Smooth muscle cell (in vitro differentiated cells): ENCODE measurements at regions not wholly inside any gene's neighbourhood (a gene's known extent, or its start where the extent isn't known, plus 50 kb on each side); places are given as distances from the start of the nearest gene placed in this dataset.

Experiments
- DNase-seq: peaks from one replicate; lab custom pipeline; 2025; ENCODE audit not compliant: unreplicated experiment; lab: John Stamatoyannopoulos, UW
- H2AFZ ChIP-seq: fragments of 200-600 bp; sonication (generic); 2 replicates; pipeline ENCODE4 v1.6.0; 2016; ENCODE audit warnings: antibody characterized with exemption, low read depth, mild to moderate bottlenecking
- H3F3A ChIP-seq: fragments of 200-600 bp; sonication (generic); 2 replicates; pipeline ENCODE4 v1.6.0; 2017; ENCODE audit warnings: antibody characterized with exemption, low read depth
- H3K27ac ChIP-seq: fragments of 200-600 bp; sonication (generic); 2 replicates; pipeline ENCODE4 v1.5.1; 2016; ENCODE audit warnings: low read depth, mild to moderate bottlenecking
- H3K27me3 ChIP-seq: fragments of 200-600 bp; sonication (generic); 2 replicates; pipeline ENCODE4 v1.6.1; 2016; ENCODE audit warnings: low read depth, mild to moderate bottlenecking
- H3K36me3 ChIP-seq: fragments of 200-600 bp; sonication (generic); 2 replicates; pipeline ENCODE4 v1.5.1; 2016; ENCODE audit warnings: low read depth
- H3K4me1 ChIP-seq: fragments of 200-600 bp; sonication (generic); 2 replicates; pipeline ENCODE4 v1.5.1; 2016; ENCODE audit warnings: low read depth
- H3K4me2 ChIP-seq: fragments of 200-600 bp; sonication (generic); 2 replicates; pipeline ENCODE4 v1.6.0; 2016; ENCODE audit warnings: mild to moderate bottlenecking
- H3K4me3 ChIP-seq: fragments of 200-600 bp; sonication (generic); 2 replicates; pipeline ENCODE4 v1.5.1; 2016; ENCODE audit warnings: mild to moderate bottlenecking
- H3K79me2 ChIP-seq: fragments of 200-600 bp; sonication (generic); 2 replicates; pipeline ENCODE4 v1.6.0; 2016; ENCODE audit warnings: low read depth, mild to moderate bottlenecking
- H3K9ac ChIP-seq: fragments of 200-600 bp; sonication (generic); 2 replicates; pipeline ENCODE4 v1.6.0; 2016; ENCODE audit warnings: low read depth
- H3K9me3 ChIP-seq: fragments of 200-600 bp; sonication (generic); replicated peaks from 2 replicates; pipeline ENCODE4 v1.5.1; 2016; ENCODE audit warnings: low read depth
- H4K20me1 ChIP-seq: fragments of 200-600 bp; sonication (generic); 2 replicates; pipeline ENCODE4 v1.6.0; 2016; ENCODE audit warnings: low read depth
- WGBS: methylation state at CpG from one replicate; pipeline ENCODE4 v1.1.7; 2016; ENCODE audit warnings: low lambda C conversion rate; 5-methylcytosine and 5-hydroxymethylcytosine counted together
- TF ChIP-seq, protein P1 (sequence below): fragments of 200-600 bp; sonication (generic); IDR thresholded peaks from 2 replicates; pipeline ENCODE4 v1.5.1; 2017; ENCODE audit warnings: borderline replicate concordance, mild to moderate bottlenecking, antibody characterized with exemption; ENCODE audit not compliant: insufficient read depth, poor library complexity, severe bottlenecking

DNA sequence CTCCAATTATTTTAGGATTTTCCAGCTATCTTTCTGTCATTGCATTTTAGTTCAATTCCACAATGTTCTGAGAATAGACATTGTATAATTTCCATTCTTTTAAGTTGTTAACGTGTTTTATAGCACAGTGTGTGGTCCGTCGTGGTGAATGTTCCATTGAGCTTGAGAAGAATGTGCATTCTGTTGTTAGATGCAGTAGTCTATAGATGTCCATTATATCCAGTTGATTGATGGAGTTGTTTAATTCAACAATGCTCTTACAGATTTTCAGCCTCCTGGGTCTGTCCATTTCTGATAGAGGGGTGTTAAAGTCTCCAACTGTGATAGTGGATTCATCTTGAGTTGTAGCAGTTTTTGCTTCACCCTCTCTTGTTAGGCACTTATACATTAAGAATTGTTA is 1587.7 kb upstream of the NUDT12 start:
- Histone ChIP-seq H3K4me1 (no peaks in the 10 kb centered on the region), H4K20me1 (no peaks in the 10 kb centered on the region), H2AFZ (no peak overlapping the region), H3K9me3 (no peaks in the 10 kb centered on the region), H3K9ac (no peak overlapping the region), H3K36me3 (no peaks in the 10 kb centered on the region), H3K79me2 (no peaks in the 10 kb centered on the region), H3K27me3 (no peaks in the 10 kb centered on the region), H3K4me3 (no peak overlapping the region), H3K27ac (no peak overlapping the region), H3K4me2 (no peak overlapping the region), H3F3A (no peaks in the 10 kb centered on the region)
- TF ChIP-seq, protein P1, sequence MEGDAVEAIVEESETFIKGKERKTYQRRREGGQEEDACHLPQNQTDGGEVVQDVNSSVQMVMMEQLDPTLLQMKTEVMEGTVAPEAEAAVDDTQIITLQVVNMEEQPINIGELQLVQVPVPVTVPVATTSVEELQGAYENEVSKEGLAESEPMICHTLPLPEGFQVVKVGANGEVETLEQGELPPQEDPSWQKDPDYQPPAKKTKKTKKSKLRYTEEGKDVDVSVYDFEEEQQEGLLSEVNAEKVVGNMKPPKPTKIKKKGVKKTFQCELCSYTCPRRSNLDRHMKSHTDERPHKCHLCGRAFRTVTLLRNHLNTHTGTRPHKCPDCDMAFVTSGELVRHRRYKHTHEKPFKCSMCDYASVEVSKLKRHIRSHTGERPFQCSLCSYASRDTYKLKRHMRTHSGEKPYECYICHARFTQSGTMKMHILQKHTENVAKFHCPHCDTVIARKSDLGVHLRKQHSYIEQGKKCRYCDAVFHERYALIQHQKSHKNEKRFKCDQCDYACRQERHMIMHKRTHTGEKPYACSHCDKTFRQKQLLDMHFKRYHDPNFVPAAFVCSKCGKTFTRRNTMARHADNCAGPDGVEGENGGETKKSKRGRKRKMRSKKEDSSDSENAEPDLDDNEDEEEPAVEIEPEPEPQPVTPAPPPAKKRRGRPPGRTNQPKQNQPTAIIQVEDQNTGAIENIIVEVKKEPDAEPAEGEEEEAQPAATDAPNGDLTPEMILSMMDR: no peak
- DNase-seq: no peak
- WGBS: 88% methylated on average over 3 of the region's 3 CpGs

DNA sequence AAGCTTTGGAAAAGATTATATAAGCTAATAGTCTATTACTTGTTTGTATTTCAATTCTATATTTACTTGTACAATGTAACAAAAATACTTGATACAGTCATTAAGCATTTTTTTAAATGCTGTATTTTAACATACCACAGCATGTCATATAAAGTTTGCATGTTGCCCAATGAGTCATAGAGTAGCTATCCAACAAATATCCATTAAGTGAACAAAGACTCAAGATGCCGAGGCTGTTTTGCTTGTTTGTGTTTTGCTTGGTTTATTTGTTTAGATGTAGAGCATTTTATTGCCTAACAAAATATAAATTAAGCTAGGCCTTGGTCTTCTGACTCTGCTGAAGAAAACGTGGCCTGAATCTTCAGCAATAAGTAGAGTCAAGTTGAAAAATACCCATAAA is 1584.3 kb upstream of the NUDT12 start:
- Histone ChIP-seq H2AFZ (no peak overlapping the region), H3K79me2 (no peaks in the 10 kb centered on the region), H3K27ac (no peak overlapping the region), H3K4me3 (no peak overlapping the region), H3K36me3 (no peaks in the 10 kb centered on the region), H3K27me3 (no peaks in the 10 kb centered on the region), H3K9me3 (no peaks in the 10 kb centered on the region), H3K9ac (no peak overlapping the region), H3K4me1 (no peaks in the 10 kb centered on the region), H4K20me1 (no peaks in the 10 kb centered on the region), H3K4me2 (no peak overlapping the region), H3F3A (no peaks in the 10 kb centered on the region)
- whole genome bisulfite sequencing: 31% methylated on average over 2 of the region's 2 CpGs
- TF ChIP-seq, protein P1: no peak
- no peak for DNase-seq

DNA sequence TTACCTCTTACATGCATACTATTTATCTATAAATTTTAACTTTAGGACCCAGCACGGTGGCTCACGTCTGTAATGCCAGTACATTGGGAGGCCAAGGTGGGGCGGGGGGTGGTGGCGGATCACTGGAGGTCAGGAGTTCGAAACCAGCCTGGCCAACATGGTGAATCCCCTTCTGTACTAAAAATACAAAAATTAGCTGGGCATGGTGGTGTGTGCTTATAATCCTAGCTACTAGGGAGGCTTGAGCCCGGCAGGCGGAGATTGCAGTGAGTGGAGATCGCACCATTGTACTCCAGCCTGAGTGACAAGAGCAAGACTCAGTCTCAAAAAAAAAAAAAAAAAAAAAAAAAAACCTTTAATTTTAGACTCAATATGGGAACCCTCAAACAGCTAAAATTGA is 1582.6 kb upstream of the NUDT12 start:
- no peak overlapping the region for H3K4me2 ChIP-seq
- no peaks in the 10 kb centered on the region for H3K27me3 ChIP-seq
- no peak overlapping the region for H3K4me3 ChIP-seq
- no peaks in the 10 kb centered on the region for H4K20me1 ChIP-seq
- TF ChIP-seq, protein P1: no peak
- no peak overlapping the region for H3K9ac ChIP-seq
- H3F3A ChIP-seq: no peaks in the 10 kb centered on the region
- H2AFZ ChIP-seq: no peak overlapping the region
- no peak overlapping the region for H3K27ac ChIP-seq
- WGBS: 96% methylated on average over 8 of the region's 8 CpGs
- no peaks in the 10 kb centered on the region for H3K79me2 ChIP-seq
- DNase-seq: no peak
- H3K36me3 ChIP-seq: no peaks in the 10 kb centered on the region
- H3K9me3 ChIP-seq: no peaks in the 10 kb centered on the region
- H3K4me1 ChIP-seq: no peaks in the 10 kb centered on the region

DNA sequence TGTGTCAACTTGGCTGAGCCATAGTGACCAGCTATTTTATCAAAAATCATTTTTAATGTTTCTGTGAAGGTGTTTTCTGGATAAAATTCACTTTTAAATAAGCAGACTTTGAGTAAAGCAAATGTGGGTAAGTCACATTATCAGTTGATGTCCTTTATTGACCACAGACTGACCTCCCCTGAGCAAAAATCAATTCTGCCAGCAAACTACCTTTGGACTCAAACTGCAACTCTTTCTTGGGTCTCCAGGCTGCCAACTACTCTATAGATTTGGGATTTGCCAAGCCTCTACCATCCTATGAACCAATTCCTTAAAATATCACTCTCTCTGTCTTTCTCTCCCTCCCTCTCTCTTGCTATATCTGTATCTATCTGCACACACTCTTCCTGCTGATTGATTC is 1571.7 kb upstream of the NUDT12 start:
- no peaks in the 10 kb centered on the region for H3K9me3 ChIP-seq
- DNase-seq: no peak
- H3K27me3 ChIP-seq: no peaks in the 10 kb centered on the region
- H4K20me1 ChIP-seq: no peaks in the 10 kb centered on the region
- no peaks in the 10 kb centered on the region for H3K79me2 ChIP-seq
- H3K27ac ChIP-seq: no peak overlapping the region
- TF ChIP-seq, protein P1: no peak
- H3K4me3 ChIP-seq: no peak overlapping the region
- H3K4me2 ChIP-seq: no peak overlapping the region
- no peaks in the 10 kb centered on the region for H3K36me3 ChIP-seq
- no peak overlapping the region for H3K9ac ChIP-seq
- H2AFZ ChIP-seq: no peak overlapping the region
- no peaks in the 10 kb centered on the region for H3F3A ChIP-seq
- no peaks in the 10 kb centered on the region for H3K4me1 ChIP-seq
